GM10266 (cell line): ENCODE measurements at regions not wholly inside any gene's neighbourhood (a gene's known extent, or its start where the extent isn't known, plus 50 kb on each side); places are given as distances from the start of the nearest gene placed in this dataset.

Experiments used
- DNase-seq: peaks from one replicate; pipeline ENCODE4 v3.0.0; 2012; ENCODE audit errors: extremely low spot score
- CTCF ChIP-seq: IDR thresholded peaks from 2 replicates; pipeline ENCODE4 v1.5.1; 2012; ENCODE audit warnings: mild to moderate bottlenecking, low read depth; ENCODE audit not compliant: control insufficient read depth, insufficient read depth; ENCODE audit errors: missing control alignments

- TF ChIP-seq CTCF = no peak
- DNase-seq = no peak
These were observed 1011.8 kb upstream of the ADGRL4 start for GRCh38 chr1:80018348-80018747.

- no peak for TF ChIP-seq CTCF
- DNase-seq = no peak
These were observed 1002.4 kb upstream of the ADGRL4 start for GRCh38 chr1:80008934-80009333.

- no peak for TF ChIP-seq CTCF
- DNase-seq = no peak
These were observed 996.7 kb upstream of the ADGRL4 start for GRCh38 chr1:80003250-80003649.

- no peak for DNase-seq
- TF ChIP-seq CTCF = no peak
These were observed 981.9 kb upstream of the ADGRL4 start for GRCh38 chr1:79988401-79988800.

GRCh38 chr1:79982211-79982610 is 975.7 kb upstream of the ADGRL4 start:
- no peak for DNase-seq
- TF ChIP-seq CTCF = no peak

GRCh38 chr1:79981481-79981880 is 975.0 kb upstream of the ADGRL4 start:
- no peak for TF ChIP-seq CTCF
- no peak for DNase-seq

- no peak for TF ChIP-seq CTCF
- DNase-seq = no peak
These were observed 972.8 kb upstream of the ADGRL4 start for GRCh38 chr1:79979346-79979745.
